GM10266 (cell line): ENCODE measurements at regions not wholly inside any gene's neighbourhood (a gene's known extent, or its start where the extent isn't known, plus 50 kb on each side); places are given as distances from the start of the nearest gene placed in this dataset.

ENCODE experiments used
- DNase-seq: peaks from one replicate; pipeline ENCODE4 v3.0.0; 2012; ENCODE audit errors: extremely low spot score
- TF ChIP-seq, protein P1 (sequence below): IDR thresholded peaks from 2 replicates; pipeline ENCODE4 v1.5.1; 2012; ENCODE audit warnings: mild to moderate bottlenecking, low read depth; ENCODE audit not compliant: control insufficient read depth, insufficient read depth; ENCODE audit errors: missing control alignments

DNA sequence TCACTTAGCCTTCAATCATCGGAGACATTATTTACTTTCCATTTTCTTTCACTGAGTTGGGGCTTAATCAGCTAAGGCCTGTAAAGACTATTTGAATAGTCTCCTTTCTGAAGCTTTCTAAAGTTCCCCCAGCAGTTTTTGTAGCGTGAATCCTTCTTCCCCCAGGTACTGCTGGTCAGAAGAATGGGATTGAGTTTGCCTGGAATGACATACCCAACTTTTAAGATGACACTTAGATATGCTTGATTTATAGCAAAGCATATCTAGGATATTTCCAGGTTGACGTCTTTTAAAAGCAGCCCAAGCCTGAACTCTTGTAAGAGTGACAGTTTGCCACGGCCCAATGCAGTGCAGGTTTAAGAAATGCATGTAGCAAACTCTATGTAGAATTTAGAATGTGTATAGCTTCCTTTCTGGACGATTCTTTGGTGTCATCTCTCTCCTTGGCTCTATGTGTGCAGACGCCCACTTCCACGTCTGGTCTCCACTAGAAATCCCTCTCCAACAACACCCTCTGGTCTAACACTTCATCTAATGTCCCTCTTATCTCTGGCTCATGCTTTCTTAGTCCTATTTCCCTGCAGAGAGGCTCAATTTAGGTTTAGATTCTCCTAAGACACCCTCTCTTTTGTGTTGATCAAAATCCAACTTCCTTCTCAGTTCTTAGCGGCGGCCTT lies 175.0 kb upstream of the CYRIA start:
- TF ChIP-seq, protein P1, sequence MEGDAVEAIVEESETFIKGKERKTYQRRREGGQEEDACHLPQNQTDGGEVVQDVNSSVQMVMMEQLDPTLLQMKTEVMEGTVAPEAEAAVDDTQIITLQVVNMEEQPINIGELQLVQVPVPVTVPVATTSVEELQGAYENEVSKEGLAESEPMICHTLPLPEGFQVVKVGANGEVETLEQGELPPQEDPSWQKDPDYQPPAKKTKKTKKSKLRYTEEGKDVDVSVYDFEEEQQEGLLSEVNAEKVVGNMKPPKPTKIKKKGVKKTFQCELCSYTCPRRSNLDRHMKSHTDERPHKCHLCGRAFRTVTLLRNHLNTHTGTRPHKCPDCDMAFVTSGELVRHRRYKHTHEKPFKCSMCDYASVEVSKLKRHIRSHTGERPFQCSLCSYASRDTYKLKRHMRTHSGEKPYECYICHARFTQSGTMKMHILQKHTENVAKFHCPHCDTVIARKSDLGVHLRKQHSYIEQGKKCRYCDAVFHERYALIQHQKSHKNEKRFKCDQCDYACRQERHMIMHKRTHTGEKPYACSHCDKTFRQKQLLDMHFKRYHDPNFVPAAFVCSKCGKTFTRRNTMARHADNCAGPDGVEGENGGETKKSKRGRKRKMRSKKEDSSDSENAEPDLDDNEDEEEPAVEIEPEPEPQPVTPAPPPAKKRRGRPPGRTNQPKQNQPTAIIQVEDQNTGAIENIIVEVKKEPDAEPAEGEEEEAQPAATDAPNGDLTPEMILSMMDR = no peak
- no peak for DNase-seq

DNA sequence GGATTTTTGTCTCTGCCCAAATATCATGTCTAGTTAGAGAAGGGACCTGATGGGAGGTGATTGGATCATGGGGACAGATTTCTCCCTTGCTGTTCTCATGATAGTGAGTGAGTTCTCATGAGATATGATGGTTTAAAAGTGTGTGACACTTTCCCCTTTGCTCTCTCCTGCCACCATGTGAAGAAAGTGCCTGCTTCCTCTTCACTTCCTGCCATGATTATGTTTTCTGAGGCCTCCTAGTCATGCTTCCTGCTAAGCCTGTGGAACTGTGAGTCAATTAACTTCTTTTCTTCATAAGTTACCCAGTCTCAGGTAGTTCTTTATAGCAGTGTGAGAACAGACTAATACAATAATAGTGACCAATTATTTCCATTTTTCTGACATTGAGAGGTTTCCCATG lies 167.3 kb upstream of the CYRIA start:
- TF ChIP-seq, protein P1 = no peak
- DNase-seq = no peak

DNA sequence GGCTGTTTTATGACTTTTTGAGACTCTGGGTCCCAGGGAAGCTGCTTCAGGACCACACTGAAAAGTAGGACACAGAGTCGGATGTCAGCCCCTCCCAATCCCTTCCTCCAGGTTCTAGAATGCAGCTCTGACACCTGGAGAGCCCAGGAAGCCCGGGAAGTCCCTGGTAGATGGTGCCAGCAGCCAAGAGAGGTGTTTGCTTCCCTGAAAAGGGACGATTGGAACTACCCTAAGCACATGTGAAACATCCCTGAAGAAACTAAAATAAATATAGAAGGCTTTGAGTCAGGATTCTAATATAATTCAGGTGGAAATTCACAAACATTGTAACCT lies 163.2 kb upstream of the CYRIA start:
- TF ChIP-seq, protein P1 = no peak
- no peak for DNase-seq

DNA sequence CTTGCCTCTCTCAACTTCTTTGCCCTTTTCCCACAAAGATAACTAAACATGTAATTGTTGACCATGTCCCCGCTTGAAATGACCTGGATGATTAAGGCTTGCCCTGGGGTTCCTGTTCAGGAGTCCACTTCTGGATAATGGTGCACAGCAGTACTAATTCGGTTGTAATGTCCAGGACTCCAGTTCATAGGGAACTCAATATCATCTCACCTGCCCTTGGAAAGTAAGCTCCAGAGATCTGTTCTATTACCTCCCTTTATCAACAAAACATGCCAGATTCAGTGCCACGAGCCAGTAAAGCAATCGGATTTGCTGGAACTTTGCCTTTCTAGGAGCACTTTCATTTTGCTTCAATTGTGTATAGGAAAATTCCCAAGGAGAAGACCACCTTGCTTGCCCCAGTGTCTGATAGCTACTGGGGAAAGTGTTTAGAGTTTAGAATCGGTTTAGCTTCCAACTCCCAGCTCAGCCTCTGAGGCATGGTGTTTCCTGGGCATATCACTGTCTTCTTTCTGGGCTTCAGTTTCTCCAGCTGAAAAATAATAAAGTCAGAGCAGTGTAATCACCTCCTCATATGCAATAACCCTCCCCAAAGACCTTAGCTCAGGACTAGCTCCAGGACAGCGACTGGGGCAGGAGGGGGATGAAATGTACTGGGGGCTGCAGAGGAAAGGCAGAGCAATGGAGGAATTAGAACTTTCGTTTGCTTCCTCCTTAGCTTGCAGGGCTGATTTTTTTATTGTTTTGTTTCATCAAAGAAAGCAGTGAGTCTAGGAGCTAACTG lies 162.6 kb upstream of the CYRIA start:
- TF ChIP-seq, protein P1 = no peak
- DNase-seq = no peak

DNA sequence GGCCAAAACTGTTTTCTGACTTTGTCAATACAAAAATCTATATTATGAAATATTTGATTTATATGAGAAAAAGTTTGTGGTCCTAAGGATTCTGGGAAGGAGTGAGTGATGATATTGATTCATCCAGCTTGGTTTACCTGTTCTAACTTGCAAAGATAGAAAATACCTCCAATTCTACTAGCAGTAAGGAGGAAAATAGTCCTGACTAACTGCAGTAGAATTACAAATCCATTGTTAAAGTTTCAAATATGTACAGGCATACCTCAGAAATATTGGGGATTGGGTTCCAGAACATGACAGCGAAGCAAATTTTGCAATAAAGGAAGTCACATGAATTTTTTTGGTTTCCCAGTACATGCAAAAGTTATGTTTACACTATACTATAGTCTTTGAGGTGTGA lies 158.8 kb upstream of the CYRIA start:
- TF ChIP-seq, protein P1 = no peak
- no peak for DNase-seq

DNA sequence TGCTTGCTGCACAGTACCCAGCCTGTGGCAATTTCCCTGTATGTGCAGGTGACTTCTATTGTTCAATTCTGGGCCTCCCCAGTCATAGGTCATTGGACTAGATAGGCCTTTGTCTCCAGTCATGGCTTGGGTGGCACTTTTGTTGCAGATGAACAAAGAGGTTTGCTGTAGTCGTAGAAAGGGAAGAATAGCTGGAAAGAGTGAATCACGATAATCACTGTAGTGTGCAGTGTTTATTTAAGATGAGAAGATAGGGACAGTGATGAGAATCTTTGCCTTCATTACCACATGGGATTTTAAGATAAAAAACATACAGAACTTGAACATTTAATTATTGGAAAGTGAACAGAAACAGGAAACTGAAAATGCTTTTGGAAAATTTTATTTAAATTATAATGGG lies 156.1 kb upstream of the CYRIA start:
- TF ChIP-seq, protein P1 = no peak
- DNase-seq = no peak

DNA sequence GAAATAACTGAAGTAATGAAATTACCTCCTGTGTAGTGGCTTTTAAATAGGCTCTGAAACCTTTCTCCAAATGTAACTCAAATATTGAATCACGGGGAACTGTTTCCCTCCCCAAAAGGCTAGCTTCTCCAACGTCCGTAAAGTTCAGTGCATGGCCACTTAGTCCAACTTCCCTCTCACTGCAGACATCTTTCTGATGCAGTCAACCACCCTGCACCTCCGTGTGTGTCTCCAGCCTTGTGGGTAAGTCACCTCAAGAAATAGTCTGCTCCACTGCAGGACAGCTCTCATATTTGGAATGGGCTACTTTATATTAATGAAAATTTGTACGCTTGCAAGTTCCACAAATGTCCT lies 152.5 kb upstream of the CYRIA start:
- TF ChIP-seq, protein P1 = no peak
- DNase-seq = no peak
